KG1 (cell line): ENCODE measurements at regions not wholly inside any gene's neighbourhood (a gene's known extent, or its start where the extent isn't known, plus 50 kb on each side); places are given as distances from the start of the nearest gene placed in this dataset.
"Not testable (repeated sequence)": the region's sequence is repeated elsewhere in the genome, so short reads cannot be mapped to it uniquely, and the experiment has no call there.

Experiments
- DNase-seq: peaks from one replicate; lab custom pipeline; 2025; lab: John Stamatoyannopoulos, UW

- no peak for DNase-seq
Observed at GRCh38 chr1:95905818-95906395, 671.9 kb downstream of the RWDD3 start.

GRCh38 chr1:95911739-95912138 is 677.7 kb downstream of the RWDD3 start:
- not testable (repeated sequence) for DNase-seq

- peak; percentile 12 for DNase-seq
Observed at GRCh38 chr1:95916616-95917015, 682.6 kb downstream of the RWDD3 start.

- DNase-seq: no peak
Observed at GRCh38 chr1:95924684-95925083, 690.7 kb downstream of the RWDD3 start.

GRCh38 chr1:95926331-95926730 is 692.3 kb downstream of the RWDD3 start:
- no peak for DNase-seq

GRCh38 chr1:95927061-95927460 is 693.1 kb downstream of the RWDD3 start:
- no peak for DNase-seq

- DNase-seq: no peak
Observed at GRCh38 chr1:95935719-95936118, 701.7 kb downstream of the RWDD3 start.

GRCh38 chr1:95941121-95941798 is 707.2 kb downstream of the RWDD3 start:
- DNase-seq: no peak

- no peak for DNase-seq
Observed at GRCh38 chr1:95948023-95948422, 714.0 kb downstream of the RWDD3 start.

- DNase-seq: peak; percentile 83
Observed at GRCh38 chr1:95951371-95952102, 717.5 kb downstream of the RWDD3 start.

- DNase-seq: no peak
Observed at GRCh38 chr1:95953015-95953414, 719.0 kb downstream of the RWDD3 start.

- no peak for DNase-seq
Observed at GRCh38 chr1:95954585-95954984, 720.6 kb downstream of the RWDD3 start.

- no peak for DNase-seq
Observed at GRCh38 chr1:95956215-95956614, 722.2 kb downstream of the RWDD3 start.

GRCh38 chr1:95957748-95958147 is 723.7 kb downstream of the RWDD3 start:
- no peak for DNase-seq

GRCh38 chr1:95966866-95967265 is 732.9 kb downstream of the RWDD3 start:
- DNase-seq: no peak

- no peak for DNase-seq
Observed at GRCh38 chr1:95974586-95974985, 740.6 kb downstream of the RWDD3 start.

GRCh38 chr1:95982711-95983110 is 738.9 kb upstream of the PTBP2 start:
- no peak for DNase-seq

GRCh38 chr1:95983831-95984230 is 737.8 kb upstream of the PTBP2 start:
- no peak for DNase-seq

- DNase-seq: no peak
Observed at GRCh38 chr1:95984798-95985374, 736.7 kb upstream of the PTBP2 start.

- DNase-seq: no peak
Observed at GRCh38 chr1:95990033-95990432, 731.6 kb upstream of the PTBP2 start.

GRCh38 chr1:95991787-95992520 is 729.6 kb upstream of the PTBP2 start:
- no peak for DNase-seq

- no peak for DNase-seq
Observed at GRCh38 chr1:95994643-95995042, 726.9 kb upstream of the PTBP2 start.
